Breast epithelium (tissue), 3 donors: ENCODE measurements at regions not wholly inside any gene's neighbourhood (a gene's known extent, or its start where the extent isn't known, plus 50 kb on each side); places are given as distances from the start of the nearest gene placed in this dataset.

Experiments
- CTCF ChIP-seq, 3 donors: fragments of 450-650 bp; IDR thresholded peaks; one replicate each; pipeline ENCODE4 v1.5.1; 2016 to 2017; ENCODE audit warnings: antibody characterized with exemption in 3 of 3, mild to moderate bottlenecking in 3 of 3, moderate library complexity in 3 of 3
- POLR2A ChIP-seq: fragments of 450-650 bp; IDR thresholded peaks from one replicate; pipeline ENCODE4 v1.6.1; 2016; ENCODE audit warnings: antibody characterized with exemption, mild to moderate bottlenecking, moderate library complexity

- TF ChIP-seq CTCF (IDR thresholded peaks at IDR 0.05) (no peak), POLR2A (no peak)
Observed at GRCh38 chr16:85387731-85388295, 225.3 kb upstream of the GSE1 start.
